GM21786 (cell line): ENCODE measurements at regions not wholly inside any gene's neighbourhood (a gene's known extent, or its start where the extent isn't known, plus 50 kb on each side); places are given as distances from the start of the nearest gene placed in this dataset.

Experiments
- ATAC-seq: cut with Tn5 transposase; IDR thresholded peaks from one replicate; pipeline ENCODE4 v1.9.1; 2021; ENCODE audit not compliant: unreplicated experiment

DNA sequence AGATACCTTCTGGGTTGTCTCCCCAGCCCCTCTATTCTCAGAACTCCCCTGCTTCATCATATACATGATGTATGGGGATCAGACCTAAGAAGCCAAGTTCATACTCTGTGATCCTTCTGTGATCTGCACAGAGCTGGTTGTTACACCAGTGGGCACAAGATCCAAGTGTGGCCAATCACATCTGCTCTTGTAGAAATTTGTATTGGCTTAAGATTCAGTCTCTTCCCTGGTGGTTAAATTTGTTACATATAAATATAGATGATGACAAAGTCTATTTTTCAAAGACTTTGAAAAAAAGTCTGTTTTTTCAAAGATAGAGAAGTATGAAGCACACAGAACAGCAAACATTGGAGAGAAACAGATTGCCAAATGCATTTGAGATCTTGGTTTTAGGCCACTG lies 135.8 kb upstream of the FGGY start:
- ATAC-seq, result no peak

DNA sequence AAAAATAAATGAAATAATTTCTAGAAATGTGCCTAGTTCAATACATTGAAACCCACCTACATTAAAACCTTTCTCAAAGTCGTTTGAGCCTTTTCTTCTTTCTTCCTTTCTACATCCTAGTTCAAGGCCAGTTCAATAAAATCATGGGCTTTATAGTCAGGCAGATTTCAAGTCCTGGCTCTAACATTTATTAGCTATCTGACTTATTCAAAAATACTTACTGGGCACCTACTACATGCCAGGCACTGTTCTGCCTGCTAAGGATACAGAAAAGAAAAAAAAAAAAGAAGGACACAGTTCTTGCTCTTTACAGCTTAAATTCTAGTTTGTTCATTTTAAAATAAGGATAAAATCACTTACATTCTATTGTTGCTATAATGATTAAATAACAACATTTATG lies 134.2 kb upstream of the FGGY start:
- no peak for ATAC-seq

- no peak for ATAC-seq
Observed at GRCh38 chr1:59163268-59164092, 133.4 kb upstream of the FGGY start.

DNA sequence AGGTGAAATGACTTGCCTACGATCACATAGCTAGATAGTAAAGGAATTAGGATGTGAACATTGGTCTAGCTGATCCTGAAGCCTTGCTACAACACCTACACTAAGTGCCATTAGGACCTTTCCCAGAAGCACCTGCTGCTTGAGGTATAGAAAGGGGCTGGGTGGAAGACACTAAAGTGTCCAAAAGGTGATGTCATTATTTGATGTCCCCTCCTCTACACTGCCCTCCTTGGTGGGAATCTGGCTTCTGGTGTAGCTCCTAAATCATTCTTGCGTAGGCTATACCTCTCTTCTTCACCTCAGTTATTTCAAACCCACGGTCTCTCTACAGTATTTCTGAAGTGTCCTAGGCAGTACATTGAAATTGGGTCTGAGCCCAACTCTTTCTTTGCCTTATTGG lies 132.5 kb upstream of the FGGY start:
- no peak for ATAC-seq

DNA sequence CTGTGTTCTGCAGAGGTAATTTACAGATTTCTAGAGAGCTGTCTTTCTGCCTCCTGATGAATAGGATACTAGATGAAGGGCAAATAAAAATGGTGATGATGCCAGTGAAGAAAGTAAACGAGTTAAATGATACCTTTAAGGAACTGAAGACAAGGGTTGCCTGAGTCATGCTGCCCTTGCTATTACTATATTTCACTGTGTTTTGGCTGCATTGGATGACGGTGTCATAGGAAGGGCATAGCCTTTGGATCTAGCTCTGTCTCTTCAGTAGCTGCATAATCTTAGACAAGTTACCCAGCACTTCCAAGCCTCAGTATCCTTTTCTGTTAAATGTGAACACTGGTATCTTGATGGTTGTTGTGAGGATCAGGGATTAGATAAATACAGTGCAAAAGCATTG lies 131.5 kb upstream of the FGGY start:
- no peak for ATAC-seq

GRCh38 chr1:59169703-59170102 lies 127.2 kb upstream of the FGGY start:
- no peak for ATAC-seq

DNA sequence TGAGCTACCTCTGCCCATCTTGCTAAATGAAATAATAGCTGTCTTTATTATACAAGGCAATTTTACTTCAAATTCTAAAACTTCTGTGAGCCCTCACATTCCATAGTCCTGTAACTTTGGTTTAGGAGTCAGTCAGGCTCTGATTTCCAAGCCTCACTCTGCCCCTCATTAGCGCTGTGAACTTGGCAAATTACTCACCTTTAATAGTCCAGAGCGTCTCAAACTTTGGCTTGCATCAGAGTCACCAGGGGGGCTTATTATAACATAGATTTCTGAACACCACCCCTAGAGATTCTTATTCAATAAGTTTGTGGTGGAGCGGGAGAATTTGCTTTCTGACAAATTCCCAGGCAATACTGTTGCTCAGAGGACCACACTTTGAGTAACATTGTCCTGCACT lies 126.2 kb upstream of the FGGY start:
- no peak for ATAC-seq

GRCh38 chr1:59171788-59172187 lies 125.1 kb upstream of the FGGY start:
- ATAC-seq, result no peak

- ATAC-seq, result no peak
Observed at GRCh38 chr1:59172693-59173092, 124.2 kb upstream of the FGGY start.

DNA sequence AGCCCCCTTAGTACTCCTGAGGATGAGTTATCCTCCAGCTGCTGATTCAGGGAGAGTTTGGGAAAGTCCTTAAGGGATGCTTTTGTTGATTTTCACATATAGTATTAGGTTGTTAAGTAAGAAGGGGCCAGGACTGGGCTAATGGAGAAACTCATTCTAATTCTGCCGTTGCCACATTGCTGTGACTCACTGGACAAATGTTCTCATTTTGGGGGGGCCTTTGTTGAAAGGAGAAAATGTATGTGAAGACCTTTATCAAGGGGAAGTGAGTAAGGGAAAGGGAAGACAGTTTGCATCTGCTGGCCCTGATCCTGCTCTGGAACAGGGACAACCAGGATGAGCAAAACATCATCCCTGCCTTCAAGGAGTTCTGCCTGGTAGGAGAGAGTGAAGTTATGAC lies 123.2 kb upstream of the FGGY start:
- no peak for ATAC-seq

GRCh38 chr1:59176471-59176870 lies 120.4 kb upstream of the FGGY start:
- no peak for ATAC-seq

GRCh38 chr1:59177756-59178155 lies 119.1 kb upstream of the FGGY start:
- no peak for ATAC-seq

DNA sequence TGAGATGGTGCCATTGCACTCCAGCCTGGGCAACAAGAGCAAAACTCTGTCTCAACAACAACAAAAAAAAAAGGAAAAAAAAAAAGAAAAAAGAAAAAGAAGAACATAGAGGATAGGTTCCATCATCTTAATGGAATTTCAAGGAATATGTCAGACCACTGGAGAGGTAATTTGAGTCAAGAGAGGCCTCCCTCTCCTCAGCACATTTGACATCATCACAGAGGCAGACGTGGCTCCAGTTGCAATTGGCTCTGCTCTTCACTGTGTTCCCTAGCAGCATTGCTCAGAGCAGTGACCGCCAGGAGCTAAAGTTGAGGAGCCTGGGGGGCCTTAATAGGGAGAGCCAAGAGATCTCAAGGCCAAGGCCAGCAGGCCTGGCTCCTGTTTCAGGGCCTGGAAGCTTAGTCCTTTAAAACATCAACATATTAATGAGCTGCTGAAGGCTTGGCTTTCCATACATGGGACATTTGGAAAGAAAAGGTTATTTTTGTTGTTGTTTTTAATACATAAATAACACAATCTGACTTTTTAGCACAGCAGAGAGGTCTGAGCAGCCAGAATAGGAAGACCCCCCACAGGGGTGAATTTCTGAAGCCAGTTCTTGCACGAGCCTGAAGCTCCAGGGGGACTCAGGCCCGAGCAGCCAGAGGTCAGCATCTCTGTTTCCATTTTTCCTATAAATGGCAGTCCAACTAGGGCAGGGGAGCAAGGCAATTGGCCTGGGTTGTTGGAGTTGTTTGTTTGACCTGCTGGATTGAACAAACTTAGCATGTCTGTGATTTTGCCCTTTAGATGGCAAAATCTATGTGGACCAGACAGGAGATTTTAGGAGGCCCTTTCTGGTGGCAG lies 118.3 kb upstream of the FGGY start:
- ATAC-seq, result no peak

GRCh38 chr1:59179673-59180072 lies 117.2 kb upstream of the FGGY start:
- ATAC-seq, result no peak

DNA sequence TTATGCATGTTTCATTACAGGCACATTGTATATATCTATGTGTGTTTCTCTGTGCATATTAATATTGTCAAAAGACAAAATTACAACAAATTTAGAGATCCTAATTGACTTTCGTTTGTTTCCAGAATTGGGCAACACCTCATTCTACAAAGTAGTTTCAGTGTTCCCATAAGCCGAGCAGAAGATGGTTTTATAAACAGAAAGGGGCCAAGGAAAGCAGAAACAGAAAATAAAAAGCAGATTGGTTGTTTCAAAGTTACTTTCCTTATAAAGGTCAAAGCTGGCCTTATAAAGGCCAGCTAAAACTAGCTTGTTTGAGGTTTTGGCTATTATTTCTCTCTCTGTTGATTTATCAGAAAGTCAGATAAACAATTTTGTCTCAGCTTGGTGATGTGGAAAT lies 116.2 kb upstream of the FGGY start:
- ATAC-seq, result no peak

- no peak for ATAC-seq
Observed at GRCh38 chr1:59183749-59184317, 113.1 kb upstream of the FGGY start.

DNA sequence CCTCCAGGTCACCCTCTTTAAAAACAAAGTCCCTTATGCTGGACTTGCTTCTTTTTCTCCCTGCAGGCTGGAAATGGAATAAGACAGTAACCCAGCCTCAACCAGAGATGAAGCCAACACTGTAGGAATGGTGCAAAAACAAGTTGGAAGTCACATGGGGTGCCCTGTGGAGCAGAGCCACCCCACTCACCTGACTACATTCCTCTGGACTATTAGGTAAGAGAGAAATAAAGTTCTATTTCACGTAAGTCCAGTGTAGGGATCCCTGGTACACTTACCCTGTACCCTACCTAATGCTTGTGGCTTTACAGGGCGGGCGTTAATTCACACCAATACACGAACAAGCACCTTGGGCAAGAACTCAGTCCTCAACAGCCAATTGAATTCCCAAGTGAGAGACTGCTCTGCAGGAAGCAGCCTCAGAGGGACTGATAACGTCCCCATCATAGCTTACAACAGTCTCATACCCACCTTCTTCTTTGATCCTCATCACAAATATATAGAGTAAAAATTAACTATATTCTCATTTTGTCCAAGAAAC lies 112.5 kb upstream of the FGGY start:
- no peak for ATAC-seq

- ATAC-seq, result no peak
Observed at GRCh38 chr1:59185163-59185860, 111.6 kb upstream of the FGGY start.

GRCh38 chr1:59186656-59187055 lies 110.2 kb upstream of the FGGY start:
- ATAC-seq, result no peak

DNA sequence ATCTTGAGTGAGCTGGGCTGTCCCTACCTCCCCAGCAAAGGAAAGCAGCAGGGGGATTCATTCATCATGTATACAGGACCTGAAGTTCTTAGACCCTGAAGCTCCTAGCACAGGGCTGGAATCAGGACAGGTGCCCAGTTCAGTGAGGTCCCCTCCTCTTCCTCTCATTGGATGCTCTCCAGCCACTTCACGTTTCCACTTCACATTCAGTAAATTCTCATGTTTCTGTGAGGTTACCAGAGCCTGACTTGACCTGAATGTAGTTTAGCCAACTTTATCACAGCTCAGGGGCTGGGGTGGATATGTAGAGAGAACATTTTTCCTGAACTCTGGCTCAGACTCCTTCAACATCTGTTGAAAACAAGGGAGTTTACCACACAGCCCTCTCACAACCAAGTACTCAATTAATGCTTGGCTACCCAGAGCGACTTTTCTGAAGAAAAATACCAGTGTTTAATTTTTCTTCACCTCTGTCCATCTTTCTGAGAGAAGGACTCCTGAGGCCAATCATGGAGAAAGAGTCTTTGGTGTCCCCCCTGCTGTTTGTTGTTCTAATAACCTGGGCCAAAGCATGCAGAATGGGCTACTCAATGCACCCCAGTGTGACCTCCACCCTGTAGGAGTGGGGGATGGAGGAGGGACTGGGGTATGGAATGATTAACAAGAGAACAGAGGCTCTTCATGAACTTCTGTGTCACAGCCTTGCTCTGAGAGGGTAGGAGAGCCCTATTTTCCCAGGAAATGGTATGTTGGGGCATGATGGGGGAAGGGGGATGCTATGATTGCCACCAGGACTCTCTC lies 108.3 kb upstream of the FGGY start:
- ATAC-seq, result no peak
